ENCODE measurements at regions not wholly inside any gene's neighbourhood (a gene's known extent, or its start where the extent isn't known, plus 50 kb on each side); places are given as distances from the start of the nearest gene placed in this dataset.

GRCh38 chrX:10831716-10832502, 211.5 kb upstream of the MID1 start:
- Histone ChIP-seq H3K27ac (ENCODE audit: low read length) (no peak overlapping the region), H3K9ac (ENCODE audit: low read length) (no peak overlapping the region), H4K20me1 (ENCODE audit: insufficient read depth, low read depth, low read length) (no peaks in the 10 kb centered on the region), H3K9me2 (replicated peaks; ENCODE audit: insufficient read depth, low read length) (no peaks in the 10 kb centered on the region; the same call in 1 of the 2 replicates), H3K4me1 (ENCODE audit: low read length) (no peaks in the 10 kb centered on the region), H3K36me3 (ENCODE audit: insufficient read depth, low read length) (no peaks in the 10 kb centered on the region), H3K4me3 (ENCODE audit: low read length) (no peak overlapping the region), H2AFZ (ENCODE audit: low read length) (no peak overlapping the region), H3K79me2 (ENCODE audit: low read length) (no peaks in the 10 kb centered on the region), H3K4me2 (ENCODE audit: low read depth, low read length, poor library complexity, severe bottlenecking) (no peak overlapping the region), H3K27me3 (ENCODE audit: low read length) (no peaks in the 10 kb centered on the region), H3K9me3 (ENCODE audit: low read length) (no peaks in the 10 kb centered on the region)
- no peak for DNase-seq

DNA sequence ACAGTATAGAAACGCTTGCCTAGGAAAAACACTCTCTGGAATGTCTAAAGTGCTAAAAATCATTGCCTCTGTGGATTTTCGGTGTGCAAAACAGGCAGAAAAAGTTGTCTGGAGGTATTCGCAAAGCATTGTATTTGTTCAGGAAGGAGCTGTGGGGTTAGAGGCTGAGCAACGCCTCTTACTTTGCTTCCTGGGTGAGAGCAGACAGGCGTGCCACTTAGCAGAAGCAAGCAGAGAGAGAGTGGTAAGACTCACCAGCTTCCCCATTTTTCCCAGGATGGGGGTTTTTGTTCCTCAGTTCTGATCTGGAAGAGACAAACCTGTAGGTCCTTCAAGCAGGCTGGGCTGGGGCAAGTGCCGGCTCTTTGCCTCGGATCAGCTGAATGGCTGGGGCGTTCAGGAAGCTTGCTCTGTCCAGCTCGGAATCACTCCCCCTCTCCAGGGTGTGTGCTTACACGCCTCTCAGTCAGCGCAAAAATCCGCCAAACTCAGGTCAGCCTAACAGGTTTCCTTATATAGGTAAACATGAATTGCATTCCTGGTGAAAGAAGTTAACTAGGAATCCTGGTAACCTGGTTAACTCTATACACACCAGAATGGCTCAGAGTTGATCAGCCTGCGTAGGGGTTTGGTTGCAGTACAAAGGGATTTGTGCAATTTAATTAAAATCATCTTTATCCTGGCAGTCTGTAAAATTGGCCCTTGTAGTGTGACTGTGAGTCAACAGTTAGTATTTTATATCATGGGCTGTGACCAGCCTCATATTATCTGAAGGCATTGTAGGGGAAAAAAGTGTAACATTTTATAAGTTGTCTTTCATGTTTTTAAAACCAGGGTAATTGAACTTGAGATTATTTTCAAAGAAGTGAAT, 213.1 kb upstream of the MID1 start:
- H3K4me3 ChIP-seq (ENCODE audit: low read length), result no peak overlapping the region
- no peak overlapping the region for H2AFZ ChIP-seq (ENCODE audit: low read length)
- no peak for DNase-seq
- no peaks in the 10 kb centered on the region for H3K9me3 ChIP-seq (ENCODE audit: low read length)
- H3K9ac ChIP-seq (ENCODE audit: low read length), result no peak overlapping the region
- no peaks in the 10 kb centered on the region for H3K4me1 ChIP-seq (ENCODE audit: low read length)
- H3K27ac ChIP-seq (ENCODE audit: low read length), result no peak overlapping the region
- no peak overlapping the region for H3K4me2 ChIP-seq (ENCODE audit: low read depth, low read length, poor library complexity, severe bottlenecking)
- no peaks in the 10 kb centered on the region for H3K79me2 ChIP-seq (ENCODE audit: low read length)
- no peaks in the 10 kb centered on the region for H4K20me1 ChIP-seq (ENCODE audit: insufficient read depth, low read depth, low read length)
- no peaks in the 10 kb centered on the region for H3K27me3 ChIP-seq (ENCODE audit: low read length)
- no peaks in the 10 kb centered on the region for H3K36me3 ChIP-seq (ENCODE audit: insufficient read depth, low read length)
- no peaks in the 10 kb centered on the region; the same call in 1 of the 2 replicates for H3K9me2 ChIP-seq (replicated peaks; ENCODE audit: insufficient read depth, low read length)

GRCh38 chrX:10841579-10841978, 221.2 kb upstream of the MID1 start:
- H3K9me3 ChIP-seq (ENCODE audit: low read length), result no peaks in the 10 kb centered on the region
- no peak overlapping the region for H3K9ac ChIP-seq (ENCODE audit: low read length)
- H3K27me3 ChIP-seq (ENCODE audit: low read length), result no peaks in the 10 kb centered on the region
- no peak overlapping the region for H3K4me2 ChIP-seq (ENCODE audit: low read depth, low read length, poor library complexity, severe bottlenecking)
- no peaks in the 10 kb centered on the region; the same call in 1 of the 2 replicates for H3K9me2 ChIP-seq (replicated peaks; ENCODE audit: insufficient read depth, low read length)
- no peak for DNase-seq
- H3K4me1 ChIP-seq (ENCODE audit: low read length), result no peaks in the 10 kb centered on the region
- H3K36me3 ChIP-seq (ENCODE audit: insufficient read depth, low read length), result no peaks in the 10 kb centered on the region
- H3K27ac ChIP-seq (ENCODE audit: low read length), result no peak overlapping the region
- H3K4me3 ChIP-seq (ENCODE audit: low read length), result no peak overlapping the region
- no peak overlapping the region for H2AFZ ChIP-seq (ENCODE audit: low read length)
- no peaks in the 10 kb centered on the region for H4K20me1 ChIP-seq (ENCODE audit: insufficient read depth, low read depth, low read length)
- H3K79me2 ChIP-seq (ENCODE audit: low read length), result no peaks in the 10 kb centered on the region

- no peak overlapping the region for H2AFZ ChIP-seq (ENCODE audit: low read length)
- no peaks in the 10 kb centered on the region for H3K36me3 ChIP-seq (ENCODE audit: insufficient read depth, low read length)
- DNase-seq, result no peak
- no peaks in the 10 kb centered on the region for H4K20me1 ChIP-seq (ENCODE audit: insufficient read depth, low read depth, low read length)
- no peaks in the 10 kb centered on the region for H3K9me3 ChIP-seq (ENCODE audit: low read length)
- H3K4me2 ChIP-seq (ENCODE audit: low read depth, low read length, poor library complexity, severe bottlenecking), result no peak overlapping the region
- no peaks in the 10 kb centered on the region for H3K79me2 ChIP-seq (ENCODE audit: low read length)
- no peak overlapping the region for H3K4me3 ChIP-seq (ENCODE audit: low read length)
- no peak overlapping the region for H3K9ac ChIP-seq (ENCODE audit: low read length)
- H3K9me2 ChIP-seq (replicated peaks; ENCODE audit: insufficient read depth, low read length), result no peaks in the 10 kb centered on the region
- H3K27me3 ChIP-seq (ENCODE audit: low read length), result no peaks in the 10 kb centered on the region
- H3K4me1 ChIP-seq (ENCODE audit: low read length), result no peaks in the 10 kb centered on the region
- no peak overlapping the region for H3K27ac ChIP-seq (ENCODE audit: low read length)
Observed at GRCh38 chrX:10842646-10843045, 222.3 kb upstream of the MID1 start.

DNA sequence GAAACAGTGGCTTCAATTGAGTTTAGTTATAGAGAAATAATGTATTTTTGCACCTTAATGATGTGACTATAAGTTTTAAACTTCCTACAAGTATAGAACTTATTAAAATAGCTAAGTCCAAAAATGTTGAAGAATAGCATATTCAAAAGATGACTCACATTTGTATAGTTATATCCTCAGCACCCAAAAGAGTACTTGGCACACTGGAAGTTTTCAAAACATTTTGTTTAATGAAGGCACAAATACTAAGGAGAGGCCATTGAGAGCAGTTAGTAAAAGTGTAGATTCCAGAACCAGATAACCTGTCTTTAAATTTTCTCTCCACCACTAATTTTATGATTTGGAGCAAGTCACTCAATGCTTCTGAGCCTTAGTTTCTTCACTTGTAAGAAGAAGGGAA, 226.9 kb upstream of the MID1 start:
- Histone ChIP-seq H3K9ac (ENCODE audit: low read length) (no peak overlapping the region), H3K4me2 (ENCODE audit: low read depth, low read length, poor library complexity, severe bottlenecking) (no peak overlapping the region), H3K9me3 (ENCODE audit: low read length) (no peaks in the 10 kb centered on the region), H3K27ac (ENCODE audit: low read length) (no peak overlapping the region), H2AFZ (ENCODE audit: low read length) (no peak overlapping the region), H3K9me2 (replicated peaks; ENCODE audit: insufficient read depth, low read length) (no peaks in the 10 kb centered on the region), H3K79me2 (ENCODE audit: low read length) (no peaks in the 10 kb centered on the region), H3K4me3 (ENCODE audit: low read length) (no peak overlapping the region), H3K36me3 (ENCODE audit: insufficient read depth, low read length) (no peaks in the 10 kb centered on the region), H4K20me1 (ENCODE audit: insufficient read depth, low read depth, low read length) (no peaks in the 10 kb centered on the region), H3K27me3 (ENCODE audit: low read length) (no peaks in the 10 kb centered on the region), H3K4me1 (ENCODE audit: low read length) (no peaks in the 10 kb centered on the region)
- DNase-seq, result no peak

- Histone ChIP-seq H3K27ac (ENCODE audit: low read length) (no peak overlapping the region), H3K4me1 (ENCODE audit: low read length) (no peaks in the 10 kb centered on the region), H4K20me1 (ENCODE audit: insufficient read depth, low read depth, low read length) (no peaks in the 10 kb centered on the region), H3K9me3 (ENCODE audit: low read length) (no peaks in the 10 kb centered on the region), H3K27me3 (ENCODE audit: low read length) (no peaks in the 10 kb centered on the region), H3K79me2 (ENCODE audit: low read length) (no peaks in the 10 kb centered on the region), H3K9ac (ENCODE audit: low read length) (no peak overlapping the region), H3K4me2 (ENCODE audit: low read depth, low read length, poor library complexity, severe bottlenecking) (no peak overlapping the region), H3K4me3 (ENCODE audit: low read length) (no peak overlapping the region), H3K9me2 (replicated peaks; ENCODE audit: insufficient read depth, low read length) (no peaks in the 10 kb centered on the region), H2AFZ (ENCODE audit: low read length) (no peak overlapping the region), H3K36me3 (ENCODE audit: insufficient read depth, low read length) (no peaks in the 10 kb centered on the region)
- DNase-seq, result no peak
Observed at GRCh38 chrX:10851809-10852208, 231.4 kb upstream of the MID1 start.

DNA sequence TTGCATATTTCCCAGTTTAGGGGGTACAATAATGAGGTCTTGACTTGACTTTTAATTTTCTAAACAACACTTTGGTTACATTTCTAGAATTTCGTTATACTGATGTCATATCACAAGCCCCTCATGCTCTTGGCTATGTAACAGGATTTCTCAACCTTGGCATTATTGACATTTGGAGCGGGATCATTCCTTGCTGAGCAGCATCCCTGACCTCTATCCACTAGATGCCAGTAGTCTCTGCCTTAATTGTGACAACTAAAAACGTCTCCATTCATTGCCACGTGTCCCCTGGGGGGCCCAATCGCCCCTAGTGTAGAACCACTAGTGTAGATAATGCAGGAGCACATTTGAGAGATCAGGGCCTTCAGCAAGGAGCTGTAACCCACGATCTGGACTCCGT, 234.2 kb upstream of the MID1 start:
- Histone ChIP-seq H3K27ac (ENCODE audit: low read length) (no peak overlapping the region), H2AFZ (ENCODE audit: low read length) (no peak overlapping the region), H3K4me1 (ENCODE audit: low read length) (no peaks in the 10 kb centered on the region), H3K79me2 (ENCODE audit: low read length) (no peaks in the 10 kb centered on the region), H4K20me1 (ENCODE audit: insufficient read depth, low read depth, low read length) (no peaks in the 10 kb centered on the region), H3K27me3 (ENCODE audit: low read length) (no peaks in the 10 kb centered on the region), H3K4me3 (ENCODE audit: low read length) (no peak overlapping the region), H3K9me2 (replicated peaks; ENCODE audit: insufficient read depth, low read length) (no peaks in the 10 kb centered on the region), H3K4me2 (ENCODE audit: low read depth, low read length, poor library complexity, severe bottlenecking) (no peak overlapping the region), H3K9ac (ENCODE audit: low read length) (no peak overlapping the region), H3K36me3 (ENCODE audit: insufficient read depth, low read length) (no peaks in the 10 kb centered on the region), H3K9me3 (ENCODE audit: low read length) (no peaks in the 10 kb centered on the region)
- DNase-seq, result no peak

DNA sequence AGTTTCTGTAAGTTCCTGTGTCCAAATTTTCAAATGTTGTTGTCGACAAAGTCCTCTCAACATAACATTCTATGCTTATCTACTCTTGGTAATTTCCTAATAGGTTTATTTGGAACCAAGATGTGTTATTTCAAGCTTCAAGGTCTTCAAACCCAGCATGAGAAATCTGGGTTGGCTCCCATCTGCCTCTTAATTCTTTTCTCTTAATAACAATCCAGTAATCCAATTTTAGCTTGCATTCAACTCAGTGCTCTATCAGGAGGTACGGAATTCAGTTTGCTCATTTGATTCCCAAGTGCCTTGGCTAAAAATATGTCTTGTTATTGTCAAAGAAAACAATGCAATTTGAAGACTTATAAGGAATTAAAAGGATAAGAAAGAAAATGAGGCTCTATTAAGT, 235.5 kb upstream of the MID1 start:
- no peaks in the 10 kb centered on the region for H3K79me2 ChIP-seq (ENCODE audit: low read length)
- no peak overlapping the region for H2AFZ ChIP-seq (ENCODE audit: low read length)
- H3K36me3 ChIP-seq (ENCODE audit: insufficient read depth, low read length), result no peaks in the 10 kb centered on the region
- H3K9ac ChIP-seq (ENCODE audit: low read length), result no peak overlapping the region
- H3K4me1 ChIP-seq (ENCODE audit: low read length), result no peaks in the 10 kb centered on the region
- no peaks in the 10 kb centered on the region for H3K27me3 ChIP-seq (ENCODE audit: low read length)
- no peaks in the 10 kb centered on the region for H3K9me3 ChIP-seq (ENCODE audit: low read length)
- no peak overlapping the region for H3K27ac ChIP-seq (ENCODE audit: low read length)
- DNase-seq, result no peak
- no peak overlapping the region for H3K4me2 ChIP-seq (ENCODE audit: low read depth, low read length, poor library complexity, severe bottlenecking)
- no peaks in the 10 kb centered on the region for H4K20me1 ChIP-seq (ENCODE audit: insufficient read depth, low read depth, low read length)
- H3K9me2 ChIP-seq (replicated peaks; ENCODE audit: insufficient read depth, low read length), result no peaks in the 10 kb centered on the region
- no peak overlapping the region for H3K4me3 ChIP-seq (ENCODE audit: low read length)

Measured in Karpas-422 (cell line).